Activated B cell treated with CpG ODN at 0.5 μM for 24 hours (primary cell): ENCODE measurements at regions not wholly inside any gene's neighbourhood (a gene's known extent, or its start where the extent isn't known, plus 50 kb on each side); places are given as distances from the start of the nearest gene placed in this dataset.

Experiments
- ATAC-seq: fragments of 200-7000 bp; cut with Tn5 transposase; one replicate; pipeline ENCODE4 v1.10.0; 2021; ENCODE audit warnings: low read depth, mild to moderate bottlenecking, moderate library complexity
- CTCF ChIA-PET: fragments of 350-600 bp; sonication (Branson Sonifier 250); formaldehyde crosslinking; loops from one replicate; lab custom pipeline; 2021; ENCODE audit warnings: antibody characterized with exemption; lab: Charles Lee
- POLR2A ChIA-PET: fragments of 350-600 bp; sonication (Branson Sonifier 250); formaldehyde crosslinking; loops from one replicate; lab custom pipeline; 2021; ENCODE audit warnings: antibody characterized with exemption; lab: Charles Lee
- DNase-seq: peaks from one replicate; pipeline ENCODE4 v3.0.0; 2022
- H3K27ac Mint-ChIP-seq: one replicate; pipeline ENCODE4 v1.8.0; 2020; ENCODE audit warnings: mixed read lengths
- H3K27me3 Mint-ChIP-seq: one replicate; pipeline ENCODE4 v1.8.0; 2021; ENCODE audit warnings: mixed read lengths
- H3K36me3 Mint-ChIP-seq: one replicate; pipeline ENCODE4 v1.8.0; 2021; ENCODE audit warnings: low read depth, mixed read lengths
- H3K4me1 Mint-ChIP-seq: one replicate; pipeline ENCODE4 v1.8.0; 2021; ENCODE audit warnings: mixed read lengths
- H3K4me3 Mint-ChIP-seq: one replicate; pipeline ENCODE4 v1.8.0; 2020; ENCODE audit warnings: mild to moderate bottlenecking, mixed read lengths
- H3K9me3 Mint-ChIP-seq: one replicate; pipeline ENCODE4 v1.8.0; 2020; ENCODE audit warnings: mixed read lengths
- CTCF ChIP-seq: fragments of 200-600 bp; IDR thresholded peaks from one replicate; pipeline ENCODE4 v1.8.0; 2022; ENCODE audit warnings: antibody characterized with exemption, mild to moderate bottlenecking
- intact Hi-C: fragments of 100-400 bp; cut with micrococcal nuclease; formaldehyde crosslinking; loops from one replicate; pipeline ENCODE4 v1.15.1; 2024

GRCh38 chr3:87801409-87801808 lies 257.4 kb downstream of the CGGBP1 start:
- ChIA-PET POLR2A (no interaction called here), CTCF (no interaction called here)
- no peak for DNase-seq
- intact Hi-C loops: no loop called here
- no peak overlapping the region for H3K4me3 Mint-ChIP-seq
- H3K9me3 Mint-ChIP-seq: no peaks in the 10 kb centered on the region
- no peak for ATAC-seq
- peaks cover 6% of the 10 kb centered on the region for H3K27me3 Mint-ChIP-seq
- no peaks in the 10 kb centered on the region for H3K36me3 Mint-ChIP-seq
- H3K4me1 Mint-ChIP-seq: peaks cover 9% of the 10 kb centered on the region
- H3K27ac Mint-ChIP-seq: no peak overlapping the region
- no peak for TF ChIP-seq CTCF

- ChIA-PET POLR2A (no interaction called here), CTCF (no interaction called here)
- Mint-ChIP-seq H3K9me3 (no peaks in the 10 kb centered on the region), H3K27ac (no peak overlapping the region), H3K27me3 (peaks cover 13% of the 10 kb centered on the region), H3K36me3 (no peaks in the 10 kb centered on the region), H3K4me3 (no peak overlapping the region), H3K4me1 (peaks cover 11% of the 10 kb centered on the region)
- DNase-seq: no peak
- intact Hi-C loops: no loop called here
- no peak for TF ChIP-seq CTCF
- no peak for ATAC-seq
Observed at GRCh38 chr3:87800516-87800915, 258.3 kb downstream of the CGGBP1 start.

- CTCF ChIA-PET: no interaction called here
- Mint-ChIP-seq H3K9me3 (no peaks in the 10 kb centered on the region), H3K27ac (no peak overlapping the region), H3K4me3 (no peak overlapping the region), H3K27me3 (peaks cover 16% of the 10 kb centered on the region), H3K4me1 (peaks cover 16% of the 10 kb centered on the region), H3K36me3 (no peaks in the 10 kb centered on the region)
- DNase-seq (no peak), ATAC-seq (no peak)
- no peak for TF ChIP-seq CTCF
- intact Hi-C loops: no loop called here
- POLR2A ChIA-PET: no interaction called here
Observed at GRCh38 chr3:87798567-87798947, 260.2 kb downstream of the CGGBP1 start.

- POLR2A ChIA-PET: no interaction called here
- no peaks in the 10 kb centered on the region for H3K9me3 Mint-ChIP-seq
- H3K4me3 Mint-ChIP-seq: no peak overlapping the region
- CTCF ChIA-PET: no interaction called here
- no peak for ATAC-seq
- TF ChIP-seq CTCF: no peak
- H3K4me1 Mint-ChIP-seq: peaks cover 22% of the 10 kb centered on the region
- no peaks in the 10 kb centered on the region for H3K36me3 Mint-ChIP-seq
- intact Hi-C loops: no loop called here
- no peak overlapping the region for H3K27ac Mint-ChIP-seq
- H3K27me3 Mint-ChIP-seq: peaks cover 16% of the 10 kb centered on the region
- DNase-seq: no peak
Observed at GRCh38 chr3:87797872-87798566, 260.8 kb downstream of the CGGBP1 start.

- DNase-seq (no peak), ATAC-seq (no peak)
- H3K9me3 Mint-ChIP-seq: no peaks in the 10 kb centered on the region
- no peak for TF ChIP-seq CTCF
- peaks cover 31% of the 10 kb centered on the region for H3K4me1 Mint-ChIP-seq
- peaks cover 20% of the 10 kb centered on the region for H3K27me3 Mint-ChIP-seq
- H3K27ac Mint-ChIP-seq: no peak overlapping the region
- ChIA-PET POLR2A (interaction anchor here (1.4 kb wide), 1 partner anchor 11 kb away, joined by 3 read pairs; no protein-coding TSS in a partner anchor), CTCF (no interaction called here)
- H3K36me3 Mint-ChIP-seq: no peaks in the 10 kb centered on the region
- intact Hi-C loops: no loop called here
- H3K4me3 Mint-ChIP-seq: no peak overlapping the region
Observed at GRCh38 chr3:87796843-87797185, 262.0 kb downstream of the CGGBP1 start.
